Neural progenitor cell (in vitro differentiated cells): ENCODE measurements at regions not wholly inside any gene's neighbourhood (a gene's known extent, or its start where the extent isn't known, plus 50 kb on each side); places are given as distances from the start of the nearest gene placed in this dataset.

Source experiments
- EZH2 ChIP-seq: fragments of 200-600 bp; sonication (generic); IDR thresholded peaks from 2 replicates; pipeline ENCODE4 v1.6.1; 2017; ENCODE audit warnings: antibody characterized with exemption, mild to moderate bottlenecking, moderate library complexity
- TF ChIP-seq, protein P1 (sequence below): fragments of 200-600 bp; sonication (generic); IDR thresholded peaks from 2 replicates; pipeline ENCODE4 v1.5.1; 2017; ENCODE audit warnings: antibody characterized with exemption, mild to moderate bottlenecking

DNA sequence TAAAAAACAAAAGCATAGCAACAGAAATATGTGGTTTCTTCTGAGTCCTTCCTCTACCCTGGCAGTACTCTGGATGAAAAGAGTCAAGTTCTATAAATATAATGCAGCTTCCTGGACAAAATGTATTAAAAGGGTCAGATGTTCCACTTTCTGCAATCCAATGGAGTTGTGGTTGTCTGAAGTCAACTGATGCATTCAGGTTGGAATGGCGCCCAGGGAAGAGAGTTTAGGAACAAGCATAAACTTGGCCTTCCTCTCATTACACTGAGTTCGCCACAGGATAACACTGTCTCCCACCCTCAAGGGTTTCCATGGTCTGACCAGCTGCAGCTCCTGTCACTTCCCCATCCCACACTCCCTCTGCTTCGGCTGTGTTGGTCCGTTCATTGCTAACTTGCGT, 66.4 kb downstream of the PLEKHG1 start:
- TF ChIP-seq, protein P1, sequence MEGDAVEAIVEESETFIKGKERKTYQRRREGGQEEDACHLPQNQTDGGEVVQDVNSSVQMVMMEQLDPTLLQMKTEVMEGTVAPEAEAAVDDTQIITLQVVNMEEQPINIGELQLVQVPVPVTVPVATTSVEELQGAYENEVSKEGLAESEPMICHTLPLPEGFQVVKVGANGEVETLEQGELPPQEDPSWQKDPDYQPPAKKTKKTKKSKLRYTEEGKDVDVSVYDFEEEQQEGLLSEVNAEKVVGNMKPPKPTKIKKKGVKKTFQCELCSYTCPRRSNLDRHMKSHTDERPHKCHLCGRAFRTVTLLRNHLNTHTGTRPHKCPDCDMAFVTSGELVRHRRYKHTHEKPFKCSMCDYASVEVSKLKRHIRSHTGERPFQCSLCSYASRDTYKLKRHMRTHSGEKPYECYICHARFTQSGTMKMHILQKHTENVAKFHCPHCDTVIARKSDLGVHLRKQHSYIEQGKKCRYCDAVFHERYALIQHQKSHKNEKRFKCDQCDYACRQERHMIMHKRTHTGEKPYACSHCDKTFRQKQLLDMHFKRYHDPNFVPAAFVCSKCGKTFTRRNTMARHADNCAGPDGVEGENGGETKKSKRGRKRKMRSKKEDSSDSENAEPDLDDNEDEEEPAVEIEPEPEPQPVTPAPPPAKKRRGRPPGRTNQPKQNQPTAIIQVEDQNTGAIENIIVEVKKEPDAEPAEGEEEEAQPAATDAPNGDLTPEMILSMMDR, result no peak
- TF ChIP-seq EZH2, result no peak
